ENCODE measurements at regions not wholly inside any gene's neighbourhood (a gene's known extent, or its start where the extent isn't known, plus 50 kb on each side); places are given as distances from the start of the nearest gene placed in this dataset.

DNA sequence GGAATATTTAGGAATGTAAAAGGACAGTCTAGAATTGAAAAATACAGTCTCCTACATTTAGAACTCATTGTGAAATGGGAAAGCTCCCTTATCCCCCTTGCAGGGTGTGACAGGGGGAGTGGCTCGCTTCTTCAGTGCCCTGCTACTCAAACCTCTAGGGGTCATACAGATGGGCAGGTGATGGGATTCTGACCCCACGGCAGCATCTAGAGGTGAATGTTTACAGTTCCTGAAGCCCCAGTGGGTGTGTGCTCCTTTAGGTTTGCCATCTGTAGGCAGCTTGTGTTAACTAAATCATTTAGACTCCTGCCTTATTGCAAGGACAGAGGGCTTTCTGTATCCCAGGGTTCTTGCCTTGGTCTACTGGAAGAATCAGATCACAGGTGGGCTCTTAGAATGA, 271.0 kb upstream of the MPDZ start:
- no CpG with 5 or more reads among the region's 2 CpGs for WGBS (ENCODE audit: insufficient coverage)
- Histone ChIP-seq H3K4me2 (replicated peaks; ENCODE audit: low read depth, low read length, poor library complexity, severe bottlenecking) (no peak overlapping the region), H3K4me3 (ENCODE audit: control extremely low read depth in 1 of 5, extremely low read depth in 1 of 5, insufficient read depth in 1 of 5, low read depth in 2 of 5, low read length in 4 of 5) (no peak overlapping the region), H3K27me3 (replicated peaks in 1 of 4; ENCODE audit: control extremely low read depth in 1 of 4, control insufficient read depth in 3 of 4, insufficient read depth in 4 of 4, low read length in 3 of 4) (no peaks in the 10 kb centered on the region), H2AFZ (ENCODE audit: insufficient read depth, low read depth, low read length, poor library complexity, severe bottlenecking) (no peak overlapping the region), H3K9ac (ENCODE audit: low read length) (no peak overlapping the region), H3K4me1 (ENCODE audit: control insufficient read depth in 2 of 2, insufficient read depth in 2 of 2, low read length in 2 of 2) (no peaks in the 10 kb centered on the region), H3K79me2 (ENCODE audit: control insufficient read depth, insufficient read depth, low read length) (no peaks in the 10 kb centered on the region), H3K9me3 (ENCODE audit: control extremely low read depth in 1 of 3, control insufficient read depth in 2 of 3, insufficient read depth in 1 of 3, low read length in 2 of 3) (no peaks in the 10 kb centered on the region), H3K27ac (ENCODE audit: low read length in 2 of 2) (no peak overlapping the region), H3K36me3 (replicated peaks in 1 of 2; ENCODE audit: control extremely low read depth in 1 of 2, control insufficient read depth in 1 of 2, extremely low read depth in 1 of 2, insufficient read depth in 2 of 2, low read length in 1 of 2) (no peaks in the 10 kb centered on the region), H4K20me1 (ENCODE audit: control insufficient read depth, insufficient read depth, low read length, poor library complexity, severe bottlenecking) (no peaks in the 10 kb centered on the region)
- no peak overlapping the region for H3K27ac Mint-ChIP-seq
- H3K4me3 Mint-ChIP-seq: no peak overlapping the region
- DNase-seq (no peak), ATAC-seq (ENCODE audit: low read depth) (no peak)
- ChIA-PET CTCF (no interaction called here), POLR2A (no interaction called here)
- H3K9me3 Mint-ChIP-seq (ENCODE audit: insufficient read depth): peaks cover 5% of the 10 kb centered on the region
- intact Hi-C loops (cut with micrococcal nuclease): no loop called here
- no peaks in the 10 kb centered on the region for H3K4me1 Mint-ChIP-seq
- H3K27me3 Mint-ChIP-seq: no peaks in the 10 kb centered on the region
- TF ChIP-seq EZH2 (IDR thresholded peaks at IDR 0.05; ENCODE audit: borderline replicate concordance, insufficient read depth, low read depth, low read length, poor library complexity, severe bottlenecking) (no peak), CTCF (IDR thresholded peaks at IDR 0.05) (no peak)

- Histone ChIP-seq H3K4me1 (ENCODE audit: control insufficient read depth in 2 of 2, insufficient read depth in 2 of 2, low read length in 2 of 2) (no peaks in the 10 kb centered on the region), H3K36me3 (replicated peaks in 1 of 2; ENCODE audit: control extremely low read depth in 1 of 2, control insufficient read depth in 1 of 2, extremely low read depth in 1 of 2, insufficient read depth in 2 of 2, low read length in 1 of 2) (no peaks in the 10 kb centered on the region), H3K27me3 (replicated peaks in 1 of 4; ENCODE audit: control extremely low read depth in 1 of 4, control insufficient read depth in 3 of 4, insufficient read depth in 4 of 4, low read length in 3 of 4) (no peaks in the 10 kb centered on the region), H3K9me3 (ENCODE audit: control extremely low read depth in 1 of 3, control insufficient read depth in 2 of 3, insufficient read depth in 1 of 3, low read length in 2 of 3) (no peaks in the 10 kb centered on the region), H3K79me2 (ENCODE audit: control insufficient read depth, insufficient read depth, low read length) (no peaks in the 10 kb centered on the region), H4K20me1 (ENCODE audit: control insufficient read depth, insufficient read depth, low read length, poor library complexity, severe bottlenecking) (no peaks in the 10 kb centered on the region), H3K4me3 (ENCODE audit: control extremely low read depth in 1 of 5, extremely low read depth in 1 of 5, insufficient read depth in 1 of 5, low read depth in 2 of 5, low read length in 4 of 5) (no peak overlapping the region), H3K27ac (ENCODE audit: low read length in 2 of 2) (no peak overlapping the region), H3K9ac (ENCODE audit: low read length) (no peak overlapping the region), H2AFZ (ENCODE audit: insufficient read depth, low read depth, low read length, poor library complexity, severe bottlenecking) (no peak overlapping the region), H3K4me2 (replicated peaks; ENCODE audit: low read depth, low read length, poor library complexity, severe bottlenecking) (no peak overlapping the region)
- intact Hi-C loops (cut with micrococcal nuclease): no loop called here
- Mint-ChIP-seq H3K9me3 (ENCODE audit: insufficient read depth) (peaks cover 5% of the 10 kb centered on the region), H3K27me3 (no peaks in the 10 kb centered on the region), H3K4me1 (no peaks in the 10 kb centered on the region), H3K27ac (no peak overlapping the region), H3K4me3 (no peak overlapping the region)
- ChIA-PET CTCF (no interaction called here), POLR2A (no interaction called here)
- WGBS (ENCODE audit: insufficient coverage): no CpG with 5 or more reads among the region's 1 CpG
- DNase-seq: no peak
- ATAC-seq (ENCODE audit: low read depth): no peak
- TF ChIP-seq CTCF (IDR thresholded peaks at IDR 0.05): no peak
Measured at GRCh38 chr9:13548535-13548934, 269.0 kb upstream of the MPDZ start.

Measured in B cell (primary cell).